ENCODE measurements at regions not wholly inside any gene's neighbourhood (a gene's known extent, or its start where the extent isn't known, plus 50 kb on each side); places are given as distances from the start of the nearest gene placed in this dataset.

- H3K27me3 ChIP-seq (ENCODE audit: control insufficient read depth, insufficient read depth, low read length) = no peaks in the 10 kb centered on the region
- no peaks in the 10 kb centered on the region for H3K36me3 ChIP-seq (ENCODE audit: control insufficient read depth, insufficient read depth, low read length)
- H3K4me3 ChIP-seq (ENCODE audit: low read depth, low read length) = no peak overlapping the region
- no peak for TF ChIP-seq CTCF (IDR thresholded peaks at IDR 0.05; ENCODE audit: insufficient read depth, low read length, poor library complexity, severe bottlenecking)
- no peak for DNase-seq (ENCODE audit: low read depth)
Measured at GRCh38 chr13:46948338-46948737, 51.5 kb upstream of the HTR2A start.

GRCh38 chr13:46947425-46948191 is 50.8 kb upstream of the HTR2A start:
- TF ChIP-seq CTCF (IDR thresholded peaks at IDR 0.05; ENCODE audit: insufficient read depth, low read length, poor library complexity, severe bottlenecking) = no peak
- Histone ChIP-seq H3K4me3 (ENCODE audit: low read depth, low read length) (no peak overlapping the region), H3K27me3 (ENCODE audit: control insufficient read depth, insufficient read depth, low read length) (no peaks in the 10 kb centered on the region), H3K36me3 (ENCODE audit: control insufficient read depth, insufficient read depth, low read length) (no peaks in the 10 kb centered on the region)
- no peak for DNase-seq (ENCODE audit: low read depth)

All from kidney epithelial cell (primary cell).